Cerebellar nuclear complex (tissue), 1 donor: ENCODE measurements at regions not wholly inside any gene's neighbourhood (a gene's known extent, or its start where the extent isn't known, plus 50 kb on each side); places are given as distances from the start of the nearest gene placed in this dataset.

Experiments used
- DNase-seq, 2 experiments: peaks; one replicate each; lab custom pipeline; 2025; lab: John Stamatoyannopoulos, UW

DNA sequence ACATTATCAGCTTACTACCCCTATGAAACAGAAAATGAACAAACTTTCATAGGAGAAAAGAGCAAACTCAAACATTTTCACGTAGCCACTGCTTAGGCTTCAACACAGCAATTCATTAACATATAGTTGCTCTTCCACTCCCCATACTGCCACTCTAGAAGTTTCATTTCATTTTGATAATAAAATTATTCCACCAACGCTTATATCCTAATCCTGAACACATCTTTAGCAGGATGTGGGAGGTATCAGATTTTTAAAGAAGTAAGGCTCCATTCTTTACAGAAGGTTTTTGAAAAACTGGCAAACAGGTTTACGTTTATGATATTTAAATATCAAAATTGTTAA lies 77.5 kb upstream of the ANK3 start:
- DNase-seq = no peak

GRCh38 chr10:60466267-60467201 lies 76.9 kb upstream of the ANK3 start:
- no peak for DNase-seq

DNA sequence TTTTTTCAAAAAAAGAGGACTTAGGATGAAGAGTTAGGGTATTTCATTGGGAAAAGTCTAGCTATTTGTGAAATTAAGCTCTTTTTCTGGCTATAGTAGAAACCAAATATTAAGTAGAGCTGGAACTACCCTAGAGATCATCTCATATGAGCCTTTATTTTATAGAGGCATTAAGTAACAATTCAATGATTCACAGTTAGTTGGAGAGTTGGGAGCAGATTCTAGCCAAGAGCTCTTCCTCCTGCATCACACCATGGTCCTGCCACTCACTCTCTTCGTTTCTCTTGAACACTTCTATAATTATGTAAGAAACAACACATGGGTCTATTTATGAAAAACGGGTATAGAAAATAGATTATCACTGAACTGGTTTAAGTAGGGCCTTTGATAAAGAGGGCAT lies 76.1 kb upstream of the ANK3 start:
- DNase-seq = no peak

DNA sequence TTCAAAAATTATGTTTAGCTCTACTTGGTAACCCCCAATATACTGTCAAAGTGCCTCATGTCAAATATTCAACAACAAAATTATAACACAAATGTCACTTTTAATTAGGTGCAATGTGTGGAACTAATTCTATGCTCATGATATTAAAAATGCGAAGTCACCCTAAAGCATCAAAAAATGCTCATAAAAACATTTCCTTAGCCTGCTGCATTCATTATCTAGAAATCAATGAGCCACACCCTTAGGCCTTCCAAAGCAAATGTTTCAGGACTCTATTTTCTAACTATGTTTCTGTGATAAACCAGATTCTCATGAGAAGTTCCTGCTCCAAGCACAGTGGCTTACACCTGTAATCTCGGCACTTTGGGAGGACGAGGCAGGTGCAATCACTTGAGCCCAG lies 75.0 kb upstream of the ANK3 start:
- DNase-seq = no peak

DNA sequence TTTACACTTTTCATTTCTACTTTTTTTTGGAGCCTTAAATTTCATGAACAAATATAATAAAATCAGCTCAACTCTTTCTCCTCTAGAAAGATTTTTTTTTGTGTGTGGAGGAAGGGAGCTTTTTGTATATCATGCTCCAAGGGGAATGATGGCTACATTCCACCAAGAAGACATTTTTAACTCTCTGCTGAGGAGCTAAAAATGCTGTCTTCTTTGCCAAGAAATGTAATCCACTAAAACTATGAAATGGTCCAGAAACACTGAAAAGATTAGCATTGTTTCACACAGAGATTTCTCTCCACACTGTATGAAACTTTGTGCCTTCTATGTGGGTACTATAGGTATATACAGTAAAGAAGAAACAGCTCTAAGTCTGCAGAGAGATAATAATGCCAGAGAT lies 74.1 kb upstream of the ANK3 start:
- no peak for DNase-seq

- DNase-seq = no peak
Measured at GRCh38 chr10:60461688-60462087, 72.0 kb upstream of the ANK3 start.

GRCh38 chr10:60459701-60460457 lies 70.2 kb upstream of the ANK3 start:
- DNase-seq = no peak

GRCh38 chr10:60456053-60456452 lies 66.4 kb upstream of the ANK3 start:
- no peak for DNase-seq

DNA sequence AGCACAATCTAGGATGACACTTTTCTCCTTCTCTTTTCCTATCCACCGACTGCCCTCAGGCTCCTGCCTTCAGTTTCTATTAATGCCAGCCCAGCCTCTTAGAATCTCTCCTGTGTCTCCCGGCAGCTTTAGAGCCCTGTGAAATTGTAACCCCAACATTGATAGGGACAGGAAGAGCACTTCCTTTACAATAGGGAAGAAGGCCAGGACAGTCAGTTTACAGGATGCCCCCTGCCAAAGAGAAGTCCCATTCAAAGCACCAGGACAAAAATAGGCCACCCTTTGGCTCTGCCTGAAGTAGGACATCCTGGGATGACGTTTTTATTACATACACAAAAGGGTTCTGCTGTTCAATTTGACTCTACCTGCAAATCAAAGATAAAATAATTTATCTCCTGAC lies 64.7 kb upstream of the ANK3 start:
- no peak for DNase-seq

GRCh38 chr10:60453036-60453435 lies 63.4 kb upstream of the ANK3 start:
- DNase-seq = no peak

GRCh38 chr10:60450291-60450690 lies 60.6 kb upstream of the ANK3 start:
- no peak for DNase-seq

GRCh38 chr10:60448246-60448645 lies 58.6 kb upstream of the ANK3 start:
- no peak for DNase-seq

DNA sequence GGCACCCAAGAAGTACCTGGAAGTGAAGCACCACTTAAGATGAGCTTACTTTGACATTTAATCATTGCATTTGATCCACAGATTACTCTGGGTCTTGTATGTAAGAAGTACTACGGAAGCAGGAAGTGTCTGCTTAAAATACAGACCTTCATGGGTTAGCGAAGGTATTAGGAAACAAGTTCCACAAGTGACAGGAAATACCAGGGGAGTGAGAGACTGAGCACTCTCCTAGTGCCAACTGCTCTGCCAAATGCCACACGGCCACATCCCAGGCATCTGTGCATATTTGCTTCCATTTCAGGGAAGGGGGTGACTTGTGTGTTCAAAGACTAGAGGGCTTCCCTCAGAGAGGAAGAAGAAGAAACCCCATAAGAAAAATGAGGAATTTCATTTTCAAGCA lies 57.2 kb upstream of the ANK3 start:
- no peak for DNase-seq

GRCh38 chr10:60446070-60446833 lies 56.6 kb upstream of the ANK3 start:
- DNase-seq = no peak

GRCh38 chr10:60444494-60445064 lies 54.9 kb upstream of the ANK3 start:
- DNase-seq = no peak

GRCh38 chr10:60443346-60443745 lies 53.7 kb upstream of the ANK3 start:
- DNase-seq = no peak

- no peak for DNase-seq
Measured at GRCh38 chr10:60441515-60441914, 51.8 kb upstream of the ANK3 start.

- no peak for DNase-seq
Measured at GRCh38 chr10:60439641-60440040, 50.0 kb upstream of the ANK3 start.
